ENCODE measurements at regions not wholly inside any gene's neighbourhood (a gene's known extent, or its start where the extent isn't known, plus 50 kb on each side); places are given as distances from the start of the nearest gene placed in this dataset.
A peak's percentile ranks its signal among the peaks of the same experiment; 100 is the strongest.
"Not testable (repeated sequence)": the region's sequence is repeated elsewhere in the genome, so short reads cannot be mapped to it uniquely, and the experiment has no call there.

- no peak for DNase-seq
These were observed 118.9 kb upstream of the SFSWAP start for GRCh38 chr12:131591714-131592709.

DNA sequence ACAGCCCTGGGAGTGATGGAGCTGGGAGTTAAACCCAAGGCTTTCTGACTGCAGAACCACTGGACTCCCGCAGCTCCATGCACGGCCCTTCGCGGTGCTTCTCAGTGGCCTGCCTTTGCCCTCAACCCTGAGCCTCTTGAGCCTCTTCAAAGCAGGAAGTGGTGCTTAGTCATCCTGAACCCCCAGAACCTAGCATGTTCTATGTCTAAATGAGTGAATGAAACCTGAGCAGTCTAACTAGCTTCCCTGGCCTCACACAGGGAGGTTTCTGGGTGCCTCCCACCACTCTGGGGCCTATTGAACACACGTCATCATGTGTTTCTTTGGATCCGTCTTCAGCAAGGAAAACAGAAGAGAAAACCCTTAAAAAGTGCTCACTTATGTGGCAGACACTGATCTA, 117.9 kb upstream of the SFSWAP start:
- DNase-seq, result no peak

GRCh38 chr12:131593406-131593805, 117.5 kb upstream of the SFSWAP start:
- no peak for DNase-seq

- DNase-seq, result no peak
These were observed 114.8 kb upstream of the SFSWAP start for GRCh38 chr12:131596115-131596514.

GRCh38 chr12:131597333-131597732, 113.6 kb upstream of the SFSWAP start:
- DNase-seq, result no peak

DNA sequence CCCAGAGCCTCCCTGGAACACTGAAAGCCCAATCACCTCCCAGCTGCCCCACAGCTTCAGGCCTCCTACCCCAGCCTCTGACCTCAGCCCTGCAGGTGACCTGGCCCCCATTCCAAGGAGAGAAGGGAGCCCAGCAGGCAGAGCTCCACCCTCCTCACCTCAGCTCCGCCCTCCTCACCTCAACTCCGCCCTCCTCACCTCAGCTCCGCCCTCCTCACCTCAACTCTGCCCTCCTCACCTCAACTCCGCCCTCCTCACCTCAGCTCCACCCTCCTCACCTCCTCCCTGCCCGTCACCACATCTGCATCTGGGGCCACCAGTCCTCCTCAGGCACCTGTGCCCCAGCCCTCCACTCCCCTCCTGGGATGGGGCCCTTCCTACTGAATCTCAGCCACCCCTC, 112.2 kb upstream of the SFSWAP start:
- DNase-seq, result no peak

- DNase-seq, result no peak
These were observed 111.4 kb upstream of the SFSWAP start for GRCh38 chr12:131599190-131600159.

GRCh38 chr12:131600160-131600532, 110.7 kb upstream of the SFSWAP start:
- DNase-seq, result no peak

GRCh38 chr12:131601499-131601898, 109.4 kb upstream of the SFSWAP start:
- not testable (repeated sequence) for DNase-seq

GRCh38 chr12:131603106-131603938, 107.6 kb upstream of the SFSWAP start:
- no peak for DNase-seq

GRCh38 chr12:131603939-131604795, 106.7 kb upstream of the SFSWAP start:
- DNase-seq, result no peak

DNA sequence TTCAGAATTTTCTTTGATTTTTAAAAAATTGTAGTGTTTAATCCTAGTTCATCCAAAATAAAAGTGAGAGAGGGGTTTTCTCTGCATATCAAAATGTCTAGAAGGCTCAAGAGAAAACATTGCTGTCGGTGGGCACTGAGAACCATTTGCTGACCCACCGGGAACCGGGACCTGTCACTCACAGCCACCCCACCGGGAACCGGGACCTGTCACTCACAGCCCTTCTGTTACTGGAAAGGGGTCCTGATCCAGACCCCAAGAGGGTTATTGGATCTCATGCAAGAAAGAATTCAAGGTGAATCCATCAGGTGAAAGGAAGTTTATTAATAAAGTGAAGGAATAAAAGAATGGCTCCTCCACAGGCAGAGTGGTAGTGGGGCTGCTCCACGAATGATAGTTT, 106.0 kb upstream of the SFSWAP start:
- DNase-seq, result no peak

GRCh38 chr12:131605304-131605829, 105.5 kb upstream of the SFSWAP start:
- no peak for DNase-seq

DNA sequence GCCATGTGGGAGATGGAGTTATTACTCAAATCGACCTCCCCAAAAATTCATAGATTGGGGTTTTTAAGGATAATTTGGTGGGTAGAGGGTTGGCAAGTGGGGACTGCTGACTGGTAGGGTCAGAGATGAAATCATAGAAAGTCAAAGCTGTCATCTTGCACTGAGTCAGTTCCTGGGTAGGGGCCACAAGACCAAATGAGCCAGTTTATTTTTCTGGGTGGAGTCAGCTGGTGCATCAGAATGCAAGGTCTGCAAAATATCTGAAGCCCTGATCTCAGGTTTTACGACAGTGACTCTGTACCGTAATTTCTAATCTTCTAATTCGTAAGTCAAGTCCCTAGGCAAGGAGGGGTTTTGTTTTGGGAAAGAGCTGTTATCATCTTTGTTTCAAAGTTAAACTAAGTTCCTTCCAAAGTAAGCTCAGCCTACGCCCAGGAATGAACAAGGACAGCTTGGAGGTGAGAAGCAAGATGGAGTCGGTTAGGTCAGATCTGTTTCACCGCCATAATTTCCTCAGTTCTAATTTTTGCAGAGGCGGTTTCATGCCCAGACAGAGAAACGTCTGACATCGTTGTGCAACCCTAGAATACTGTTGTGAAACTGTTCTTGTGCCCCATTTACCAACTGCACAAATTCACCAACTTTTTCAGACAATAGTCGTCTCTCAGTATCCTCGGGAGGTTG, 104.5 kb upstream of the SFSWAP start:
- DNase-seq, result no peak

DNA sequence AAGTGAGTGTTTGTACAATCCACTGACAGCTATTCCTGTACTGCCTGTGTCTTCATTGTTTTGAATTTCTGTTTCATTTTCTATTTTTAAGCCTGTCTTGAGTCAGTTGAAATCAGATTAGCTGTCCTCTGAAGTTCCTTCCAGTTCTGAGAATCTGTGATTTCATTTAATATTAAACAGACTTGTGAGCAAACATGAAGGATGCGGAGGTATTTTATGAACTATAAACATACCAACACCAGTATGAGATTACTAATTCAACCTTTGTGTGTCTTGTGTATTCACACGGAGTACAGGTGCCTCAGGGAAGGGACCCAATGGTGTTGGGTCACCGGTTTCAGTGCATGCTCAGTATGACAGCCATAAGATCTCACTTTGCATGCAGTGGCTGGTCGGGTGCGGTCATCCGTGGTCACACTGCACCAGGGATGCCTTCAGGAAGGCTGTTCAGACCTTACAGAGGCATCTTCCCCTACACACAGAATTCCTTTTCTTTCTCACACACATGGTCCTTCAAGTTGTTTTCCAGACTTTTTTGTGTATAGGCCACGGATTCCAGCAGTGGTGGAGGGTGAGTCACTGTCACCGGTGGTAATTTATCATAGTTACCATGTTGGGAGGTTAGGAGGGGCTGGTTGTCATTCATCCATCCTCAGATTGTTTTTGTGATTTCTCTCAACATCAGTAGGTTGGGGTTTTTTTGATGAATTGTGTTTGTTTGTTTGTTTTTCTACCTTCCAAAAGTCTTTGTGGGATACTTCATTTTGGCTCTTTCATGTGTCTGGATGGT, 103.0 kb upstream of the SFSWAP start:
- no peak for DNase-seq

GRCh38 chr12:131608740-131609690, 101.9 kb upstream of the SFSWAP start:
- peak; percentile 44 for DNase-seq

DNA sequence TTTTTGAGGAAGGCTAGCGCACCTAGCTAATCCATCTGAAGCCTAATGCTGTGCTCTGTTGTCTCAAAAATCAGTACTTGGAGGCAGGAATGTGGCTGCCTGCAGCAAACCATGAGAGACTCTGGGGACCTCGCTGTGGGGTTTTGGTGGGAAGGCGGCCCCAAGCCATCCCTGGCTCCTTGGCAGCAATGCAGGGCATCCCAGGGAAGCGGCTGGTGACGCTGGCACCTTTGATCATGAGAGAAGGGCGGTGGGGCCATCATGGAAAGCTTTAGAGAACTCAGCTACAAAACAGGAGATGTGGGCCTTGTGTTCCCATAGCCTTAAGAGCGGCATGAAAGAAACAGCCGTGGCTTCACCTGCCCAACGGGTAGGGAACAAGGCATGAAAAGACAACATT, 101.1 kb upstream of the SFSWAP start:
- DNase-seq, result no peak

DNA sequence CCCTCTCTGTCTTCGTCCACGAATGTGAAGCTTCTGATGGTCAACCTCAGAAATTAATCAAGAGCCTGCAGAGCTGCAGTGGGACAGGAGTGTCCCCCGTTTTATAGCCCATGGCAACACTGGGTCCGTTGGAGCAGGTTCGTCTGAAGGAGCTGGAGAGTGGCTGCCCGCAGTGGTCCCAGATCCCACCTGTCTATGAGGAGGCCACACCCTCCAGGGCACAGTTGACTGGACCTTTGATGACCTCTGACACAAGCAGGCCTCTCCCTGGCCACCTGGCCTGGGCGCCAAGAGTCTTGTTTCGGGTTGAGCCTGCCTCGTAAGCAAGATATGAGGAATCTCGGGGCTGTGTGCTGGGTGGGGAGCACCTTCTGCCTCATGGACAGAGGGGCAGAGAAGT, 100.7 kb upstream of the SFSWAP start:
- no peak for DNase-seq

DNA sequence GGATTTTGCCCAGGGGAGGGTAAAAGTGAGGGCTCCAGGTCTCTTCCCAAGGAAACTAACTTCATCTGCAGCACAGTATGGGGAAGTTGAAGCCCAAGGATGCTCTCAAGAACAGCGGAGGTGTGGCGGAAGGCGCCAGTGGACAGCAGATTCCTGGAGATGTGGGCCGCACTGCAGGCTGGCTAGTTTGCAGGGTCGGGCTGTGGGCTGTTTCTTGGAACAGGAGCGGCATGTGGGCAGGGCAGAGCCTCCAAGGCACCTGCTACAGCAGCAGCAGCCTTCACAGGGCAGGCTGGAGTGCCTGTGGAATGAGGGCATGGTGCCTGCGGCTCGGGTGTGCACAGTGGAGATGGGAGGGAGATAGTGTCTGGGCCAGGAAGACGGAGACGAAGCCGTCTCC, 100.0 kb upstream of the SFSWAP start:
- no peak for DNase-seq
